PC-9 (cell line): ENCODE measurements at regions not wholly inside any gene's neighbourhood (a gene's known extent, or its start where the extent isn't known, plus 50 kb on each side); places are given as distances from the start of the nearest gene placed in this dataset.
A peak's percentile ranks its signal among the peaks of the same experiment; 100 is the strongest.
"Not testable (repeated sequence)": the region's sequence is repeated elsewhere in the genome, so short reads cannot be mapped to it uniquely, and the experiment has no call there.

Experiments
- BruUV-seq: library from RNA; stranded (reverse); fragments of 400-500 nt; replicated peaks from 2 replicates; lab custom pipeline; 2021; lab: Mats Ljungman, UMichigan
- CTCF ChIA-PET: fragments of 300-600 bp; sonication (Branson Sonifier 250); formaldehyde crosslinking; loops from one replicate; lab custom pipeline; 2022; ENCODE audit warnings: antibody characterized with exemption; lab: Charles Lee
- POLR2A ChIA-PET: fragments of 300-600 bp; sonication (Branson Sonifier 250); formaldehyde crosslinking; loops from one replicate; lab custom pipeline; 2022; ENCODE audit warnings: antibody characterized with exemption; ENCODE audit not compliant: unreplicated experiment; lab: Charles Lee
- DNase-seq, 2 experiments: peaks; one replicate each; pipeline versions ENCODE4 v3.0.0 to v3.0.0-alpha.2; 2015 to 2022; ENCODE audit warnings: mixed read lengths in 1 of 2
- H2AFZ ChIP-seq: fragments of 200-600 bp; sonication (generic); 2 replicates; pipeline ENCODE4 v1.8.1; 2017; ENCODE audit warnings: antibody characterized with exemption
- H3F3A ChIP-seq: fragments of 200-600 bp; sonication (generic); 2 replicates; pipeline ENCODE4 v1.8.1; 2017; ENCODE audit warnings: antibody characterized with exemption, mild to moderate bottlenecking, low read depth; ENCODE audit not compliant: insufficient read depth
- H3K27ac ChIP-seq: fragments of 200-600 bp; sonication (generic); 2 replicates; pipeline ENCODE4 v1.6.1; 2016; ENCODE audit warnings: mixed run types
- H3K27me3 ChIP-seq: fragments of 200-600 bp; sonication (generic); 2 replicates; pipeline ENCODE4 v1.6.1; 2016; ENCODE audit warnings: low read depth, mixed run types; ENCODE audit not compliant: insufficient read depth
- H3K36me3 ChIP-seq: fragments of 200-600 bp; sonication (generic); 2 replicates; pipeline ENCODE4 v1.6.1; 2016; ENCODE audit warnings: low read depth, mixed run types
- H3K4me1 ChIP-seq: fragments of 200-600 bp; sonication (generic); replicated peaks from 2 replicates; pipeline ENCODE4 v1.6.1; 2016; ENCODE audit warnings: mixed run types; ENCODE audit not compliant: insufficient read depth
- H3K4me2 ChIP-seq: fragments of 200-600 bp; sonication (generic); 2 replicates; pipeline ENCODE4 v1.6.1; 2017; ENCODE audit warnings: mixed run types
- H3K4me3 ChIP-seq: fragments of 200-600 bp; sonication (generic); 2 replicates; pipeline ENCODE4 v1.6.1; 2016; ENCODE audit warnings: mixed run types
- H3K79me2 ChIP-seq: fragments of 200-600 bp; sonication (generic); 2 replicates; pipeline ENCODE4 v1.6.1; 2017; ENCODE audit warnings: low read depth, mixed run types
- H3K9me2 ChIP-seq: fragments of 200-600 bp; sonication (generic); 2 replicates; pipeline ENCODE4 v1.8.1; 2017; ENCODE audit warnings: mild to moderate bottlenecking; ENCODE audit not compliant: insufficient read depth
- H3K9me3 ChIP-seq: fragments of 200-600 bp; sonication (generic); 2 replicates; pipeline ENCODE4 v1.8.1; 2016; ENCODE audit warnings: low read depth; ENCODE audit not compliant: insufficient read depth
- H4K20me1 ChIP-seq: fragments of 200-600 bp; sonication (generic); 2 replicates; pipeline ENCODE4 v1.8.1; 2017; ENCODE audit not compliant: insufficient read depth
- CTCF ChIP-seq: fragments of 200-600 bp; sonication (generic); conservative IDR thresholded peaks from 2 replicates; pipeline ENCODE4 v1.6.1; 2017; ENCODE audit warnings: mixed run types, antibody characterized with exemption, mild to moderate bottlenecking, moderate library complexity
- EZH2 ChIP-seq: fragments of 200-600 bp; sonication (generic); IDR thresholded peaks from 2 replicates; pipeline ENCODE4 v1.8.0; 2017; ENCODE audit warnings: antibody characterized with exemption, low read depth
- intact Hi-C: fragments of 100-400 bp; cut with micrococcal nuclease; formaldehyde crosslinking; loops from one replicate; pipeline ENCODE4 v1.10.0; 2022; ENCODE audit not compliant: unreplicated experiment

- POLR2A ChIA-PET, result no interaction called here
- intact Hi-C loops, result no loop called here
- Histone ChIP-seq H3K79me2 (no peaks in the 10 kb centered on the region), H3K9me3 (no peaks in the 10 kb centered on the region), H3K4me3 (no peak overlapping the region), H3K4me1 (no peaks in the 10 kb centered on the region), H3K27me3 (no peaks in the 10 kb centered on the region), H4K20me1 (no peaks in the 10 kb centered on the region), H3F3A (no peaks in the 10 kb centered on the region), H2AFZ (0 out of 2 replicates have a peak overlapping the region, but pooled peaks have one; percentile 26), H3K4me2 (no peak overlapping the region), H3K9me2 (no peaks in the 10 kb centered on the region), H3K27ac (no peak overlapping the region), H3K36me3 (no peaks in the 10 kb centered on the region)
- CTCF ChIA-PET, result no interaction called here
- no TSS peak for BruUV-seq
- no peak for DNase-seq
- no peak for TF ChIP-seq CTCF
- no peak for TF ChIP-seq EZH2
Measured at GRCh38 chr13:62387647-62388046, 972.0 kb upstream of the PCDH20 start.

GRCh38 chr13:62379241-62379640 is 963.6 kb upstream of the PCDH20 start:
- H2AFZ ChIP-seq, CTCF ChIA-PET, H3K79me2 ChIP-seq, H3K4me1 ChIP-seq, H3K4me2 ChIP-seq, DNase-seq, POLR2A ChIA-PET, H3K9me2 ChIP-seq, H3F3A ChIP-seq, H3K27ac ChIP-seq, H3K4me3 ChIP-seq, BruUV-seq, intact Hi-C loops, H3K9me3 ChIP-seq, H4K20me1 ChIP-seq, H3K36me3 ChIP-seq, H3K27me3 ChIP-seq: not testable (repeated sequence)

GRCh38 chr13:62377838-62378237 is 962.2 kb upstream of the PCDH20 start:
- CTCF ChIA-PET, result no interaction called here
- POLR2A ChIA-PET, result no interaction called here
- no peaks in the 10 kb centered on the region for H3K9me3 ChIP-seq

More at GRCh38 chr13:62377838-62378237, 962.2 kb upstream of the PCDH20 start:
- Histone ChIP-seq H3K4me3 (no peak overlapping the region), H3K27ac (no peak overlapping the region), H3K4me2 (no peak overlapping the region), H3K9me2 (no peaks in the 10 kb centered on the region), H4K20me1 (no peaks in the 10 kb centered on the region), H3F3A (no peaks in the 10 kb centered on the region), H3K36me3 (no peaks in the 10 kb centered on the region), H3K79me2 (no peaks in the 10 kb centered on the region), H2AFZ (no peak overlapping the region), H3K4me1 (no peaks in the 10 kb centered on the region), H3K27me3 (no peaks in the 10 kb centered on the region)
- TF ChIP-seq EZH2 (no peak), CTCF (no peak)
- intact Hi-C loops, result no loop called here
- no peak for DNase-seq
- no TSS peak for BruUV-seq
